ENCODE measurements at regions not wholly inside any gene's neighbourhood (a gene's known extent, or its start where the extent isn't known, plus 50 kb on each side); places are given as distances from the start of the nearest gene placed in this dataset.

- ATAC-seq (ENCODE audit: insufficient read depth, low read depth) (no peak), DNase-seq (no peak)
- peaks cover 4% of the 10 kb centered on the region for H3K9me3 ChIP-seq (ENCODE audit: insufficient read depth, low read length, severe bottlenecking)
- no peak overlapping the region for H3K27ac ChIP-seq (ENCODE audit: low read length)
- no peaks in the 10 kb centered on the region for H4K20me1 ChIP-seq (ENCODE audit: insufficient read depth, low read length)
- no peaks in the 10 kb centered on the region for H3K36me3 ChIP-seq (ENCODE audit: insufficient read depth, low read length)
- H2AFZ ChIP-seq (ENCODE audit: low read depth, low read length): no peak overlapping the region
- no peaks in the 10 kb centered on the region for H3K4me1 ChIP-seq (ENCODE audit: insufficient read depth, low read length)
- H3K4me2 ChIP-seq (ENCODE audit: insufficient read depth, low read length): no peak overlapping the region
- TF ChIP-seq CTCF (IDR thresholded peaks at IDR 0.05; ENCODE audit: borderline replicate concordance, extremely low read depth, low read length, poor library complexity, severe bottlenecking) (no peak), EZH2 (IDR thresholded peaks at IDR 0.05; ENCODE audit: borderline replicate concordance, low read depth, low read length, severe bottlenecking) (no peak)
- no peaks in the 10 kb centered on the region for H3K27me3 ChIP-seq (ENCODE audit: insufficient read depth, low read length, poor library complexity)
- no peak overlapping the region for H3K4me3 ChIP-seq (ENCODE audit: low read depth in 1 of 2, low read length in 2 of 2)
- no peaks in the 10 kb centered on the region for H3K79me2 ChIP-seq (ENCODE audit: insufficient read depth, low read length)
- no peak overlapping the region for H3K9ac ChIP-seq (ENCODE audit: low read depth, low read length)
Measured at GRCh38 chr2:15681089-15681885, 89.6 kb downstream of the DDX1 start.

GRCh38 chr2:15682354-15682753 is 90.7 kb downstream of the DDX1 start:
- Histone ChIP-seq H3K36me3 (ENCODE audit: insufficient read depth, low read length) (no peaks in the 10 kb centered on the region), H3K27ac (ENCODE audit: low read length) (no peak overlapping the region), H3K79me2 (ENCODE audit: insufficient read depth, low read length) (no peaks in the 10 kb centered on the region), H3K27me3 (ENCODE audit: insufficient read depth, low read length, poor library complexity) (no peaks in the 10 kb centered on the region), H3K4me1 (ENCODE audit: insufficient read depth, low read length) (no peaks in the 10 kb centered on the region), H2AFZ (ENCODE audit: low read depth, low read length) (no peak overlapping the region), H4K20me1 (ENCODE audit: insufficient read depth, low read length) (no peaks in the 10 kb centered on the region), H3K4me3 (ENCODE audit: low read depth in 1 of 2, low read length in 2 of 2) (no peak overlapping the region), H3K9ac (ENCODE audit: low read depth, low read length) (no peak overlapping the region), H3K4me2 (ENCODE audit: insufficient read depth, low read length) (no peak overlapping the region), H3K9me3 (ENCODE audit: insufficient read depth, low read length, severe bottlenecking) (peaks cover 4% of the 10 kb centered on the region)
- ATAC-seq (ENCODE audit: insufficient read depth, low read depth) (no peak), DNase-seq (no peak)
- TF ChIP-seq CTCF (IDR thresholded peaks at IDR 0.05; ENCODE audit: borderline replicate concordance, extremely low read depth, low read length, poor library complexity, severe bottlenecking): no peak
- no peak for TF ChIP-seq EZH2 (IDR thresholded peaks at IDR 0.05; ENCODE audit: borderline replicate concordance, low read depth, low read length, severe bottlenecking)

GRCh38 chr2:15684161-15685039 is 92.7 kb downstream of the DDX1 start:
- Histone ChIP-seq H4K20me1 (ENCODE audit: insufficient read depth, low read length) (no peaks in the 10 kb centered on the region), H3K9me3 (ENCODE audit: insufficient read depth, low read length, severe bottlenecking) (peaks cover 2% of the 10 kb centered on the region), H3K27me3 (ENCODE audit: insufficient read depth, low read length, poor library complexity) (no peaks in the 10 kb centered on the region), H3K27ac (ENCODE audit: low read length) (no peak overlapping the region), H2AFZ (ENCODE audit: low read depth, low read length) (no peak overlapping the region), H3K9ac (ENCODE audit: low read depth, low read length) (no peak overlapping the region), H3K36me3 (ENCODE audit: insufficient read depth, low read length) (no peaks in the 10 kb centered on the region), H3K4me1 (ENCODE audit: insufficient read depth, low read length) (no peaks in the 10 kb centered on the region), H3K4me2 (ENCODE audit: insufficient read depth, low read length) (no peak overlapping the region), H3K4me3 (ENCODE audit: low read depth in 1 of 2, low read length in 2 of 2) (no peak overlapping the region), H3K79me2 (ENCODE audit: insufficient read depth, low read length) (no peaks in the 10 kb centered on the region)
- DNase-seq (no peak), ATAC-seq (ENCODE audit: insufficient read depth, low read depth) (no peak)
- TF ChIP-seq EZH2 (IDR thresholded peaks at IDR 0.05; ENCODE audit: borderline replicate concordance, low read depth, low read length, severe bottlenecking) (no peak), CTCF (IDR thresholded peaks at IDR 0.05; ENCODE audit: borderline replicate concordance, extremely low read depth, low read length, poor library complexity, severe bottlenecking) (no peak)

All from DND-41 (cell line).